ENCODE measurements at regions not wholly inside any gene's neighbourhood (a gene's known extent, or its start where the extent isn't known, plus 50 kb on each side); places are given as distances from the start of the nearest gene placed in this dataset.
"Not testable (repeated sequence)": the region's sequence is repeated elsewhere in the genome, so short reads cannot be mapped to it uniquely, and the experiment has no call there.

- not testable (repeated sequence) for TF ChIP-seq MAX (IDR thresholded peaks at IDR 0.05; ENCODE audit: low read depth); FOXM1 (IDR thresholded peaks at IDR 0.05; ENCODE audit: low read depth); EZH2phosphoT487 (IDR thresholded peaks at IDR 0.05; ENCODE audit: borderline replicate concordance, low read depth); REST (IDR thresholded peaks at IDR 0.05; ENCODE audit: low read depth, low read length); RXRA (IDR thresholded peaks at IDR 0.05; ENCODE audit: borderline replicate concordance, low read depth); POLR2AphosphoS5 (IDR thresholded peaks at IDR 0.05; ENCODE audit: low read depth, low read length); TCF12 (IDR thresholded peaks at IDR 0.05); GATA2 (CRISPR knock-in tag; IDR thresholded peaks at IDR 0.05)
- TF ChIP-seq, protein P1, sequence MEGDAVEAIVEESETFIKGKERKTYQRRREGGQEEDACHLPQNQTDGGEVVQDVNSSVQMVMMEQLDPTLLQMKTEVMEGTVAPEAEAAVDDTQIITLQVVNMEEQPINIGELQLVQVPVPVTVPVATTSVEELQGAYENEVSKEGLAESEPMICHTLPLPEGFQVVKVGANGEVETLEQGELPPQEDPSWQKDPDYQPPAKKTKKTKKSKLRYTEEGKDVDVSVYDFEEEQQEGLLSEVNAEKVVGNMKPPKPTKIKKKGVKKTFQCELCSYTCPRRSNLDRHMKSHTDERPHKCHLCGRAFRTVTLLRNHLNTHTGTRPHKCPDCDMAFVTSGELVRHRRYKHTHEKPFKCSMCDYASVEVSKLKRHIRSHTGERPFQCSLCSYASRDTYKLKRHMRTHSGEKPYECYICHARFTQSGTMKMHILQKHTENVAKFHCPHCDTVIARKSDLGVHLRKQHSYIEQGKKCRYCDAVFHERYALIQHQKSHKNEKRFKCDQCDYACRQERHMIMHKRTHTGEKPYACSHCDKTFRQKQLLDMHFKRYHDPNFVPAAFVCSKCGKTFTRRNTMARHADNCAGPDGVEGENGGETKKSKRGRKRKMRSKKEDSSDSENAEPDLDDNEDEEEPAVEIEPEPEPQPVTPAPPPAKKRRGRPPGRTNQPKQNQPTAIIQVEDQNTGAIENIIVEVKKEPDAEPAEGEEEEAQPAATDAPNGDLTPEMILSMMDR (IDR thresholded peaks at IDR 0.05), result not testable (repeated sequence)
Observed at GRCh38 chr3:589066-589465, 392.5 kb downstream of the CHL1 start.
